Peyer's patch (tissue), 4 donors: ENCODE measurements at regions not wholly inside any gene's neighbourhood (a gene's known extent, or its start where the extent isn't known, plus 50 kb on each side); places are given as distances from the start of the nearest gene placed in this dataset.

ENCODE experiments used
- DNase-seq, 3 donors: peaks; one replicate each; pipeline ENCODE4 v3.0.0-alpha.2; 2017 to 2019
- H3K27ac ChIP-seq, 4 donors: fragments of 200-600 bp; sonication (generic); one replicate each; pipeline ENCODE4 v1.5.1; 2016 to 2019
- H3K27me3 ChIP-seq, 2 donors: fragments of 200-600 bp; sonication (generic); one replicate each; pipeline ENCODE4 v1.5.1; 2019
- H3K36me3 ChIP-seq, 3 donors: fragments of 200-600 bp; sonication (generic); one replicate each; pipeline ENCODE4 v1.5.1; 2016 to 2019
- H3K4me1 ChIP-seq, 4 donors: fragments of 200-600 bp; sonication (generic); one replicate each; pipeline ENCODE4 v1.5.1; 2016 to 2019
- H3K4me3 ChIP-seq, 4 donors: fragments of 200-600 bp; sonication (generic); 1 replicate in 3 of 4; 2 replicates in 1 of 4; pipeline ENCODE4 v1.5.1; 2016 to 2019; ENCODE audit warnings: mild to moderate bottlenecking in 1 of 4
- H3K9me3 ChIP-seq, 4 donors: fragments of 200-600 bp; sonication (generic); one replicate each; pipeline ENCODE4 v1.5.1; 2016 to 2019; ENCODE audit warnings: mild to moderate bottlenecking in 1 of 4
- CTCF ChIP-seq, 6 experiments: fragments of 450-650 bp in 4 of 6; fragments of 200-600 bp in 2 of 6; sonication (generic) in 1 of 6; IDR thresholded peaks; one replicate each; pipeline ENCODE4 v1.5.1; 2017 to 2019; ENCODE audit warnings: antibody characterized with exemption in 6 of 6, mild to moderate bottlenecking in 3 of 6, moderate library complexity in 1 of 6
- POLR2A ChIP-seq, 2 donors: fragments of 450-650 bp; IDR thresholded peaks; one replicate each; pipeline ENCODE4 v1.5.1; 2017; ENCODE audit warnings: antibody characterized with exemption in 2 of 2, mild to moderate bottlenecking in 2 of 2, moderate library complexity in 2 of 2

- H3K9me3 ChIP-seq = no peaks in the 10 kb centered on the region
- no peaks in the 10 kb centered on the region for H3K36me3 ChIP-seq
- H3K27me3 ChIP-seq = no peaks in the 10 kb centered on the region
- H3K4me3 ChIP-seq = no peak overlapping the region
- H3K4me1 ChIP-seq = no peaks in the 10 kb centered on the region
- H3K27ac ChIP-seq = no peak overlapping the region
- TF ChIP-seq CTCF (IDR thresholded peaks at IDR 0.05) (no peak), POLR2A (IDR thresholded peaks at IDR 0.05) (no peak)
- DNase-seq = no peak
Observed at GRCh38 chr4:35506161-35506560, 738.2 kb downstream of the ARAP2 start.

- H3K9me3 ChIP-seq = no peaks in the 10 kb centered on the region
- no peak overlapping the region for H3K4me3 ChIP-seq
- H3K27me3 ChIP-seq = no peaks in the 10 kb centered on the region
- H3K4me1 ChIP-seq = no peaks in the 10 kb centered on the region
- H3K36me3 ChIP-seq = no peaks in the 10 kb centered on the region
- no peak for DNase-seq
- TF ChIP-seq CTCF (IDR thresholded peaks at IDR 0.05) (no peak), POLR2A (IDR thresholded peaks at IDR 0.05) (no peak)
- H3K27ac ChIP-seq = no peak overlapping the region
Observed at GRCh38 chr4:35511851-35512250, 732.5 kb downstream of the ARAP2 start.

GRCh38 chr4:35516102-35516501 is 728.2 kb downstream of the ARAP2 start:
- Histone ChIP-seq H3K36me3 (no peaks in the 10 kb centered on the region), H3K4me1 (no peaks in the 10 kb centered on the region), H3K27ac (no peak overlapping the region), H3K4me3 (no peak overlapping the region), H3K9me3 (no peaks in the 10 kb centered on the region), H3K27me3 (no peaks in the 10 kb centered on the region)
- TF ChIP-seq POLR2A (IDR thresholded peaks at IDR 0.05) = no peak
- TF ChIP-seq CTCF (IDR thresholded peaks at IDR 0.05) = no peak
- DNase-seq = no peak

- Histone ChIP-seq H3K27me3 (no peaks in the 10 kb centered on the region), H3K4me3 (no peak overlapping the region), H3K4me1 (no peaks in the 10 kb centered on the region), H3K27ac (no peak overlapping the region), H3K36me3 (no peaks in the 10 kb centered on the region), H3K9me3 (no peaks in the 10 kb centered on the region)
- TF ChIP-seq CTCF (IDR thresholded peaks at IDR 0.05) = no peak
- no peak for TF ChIP-seq POLR2A (IDR thresholded peaks at IDR 0.05)
- no peak for DNase-seq
Observed at GRCh38 chr4:35520059-35520458, 724.3 kb downstream of the ARAP2 start.

GRCh38 chr4:35521682-35522081 is 722.6 kb downstream of the ARAP2 start:
- H3K27ac ChIP-seq = no peak overlapping the region
- TF ChIP-seq POLR2A (IDR thresholded peaks at IDR 0.05) (no peak), CTCF (IDR thresholded peaks at IDR 0.05) (no peak)
- H3K36me3 ChIP-seq = no peaks in the 10 kb centered on the region
- H3K9me3 ChIP-seq = no peaks in the 10 kb centered on the region
- H3K4me3 ChIP-seq = no peak overlapping the region
- no peaks in the 10 kb centered on the region for H3K4me1 ChIP-seq
- H3K27me3 ChIP-seq = no peaks in the 10 kb centered on the region
- no peak for DNase-seq
